SK-N-SH (cell line): ENCODE measurements at regions not wholly inside any gene's neighbourhood (a gene's known extent, or its start where the extent isn't known, plus 50 kb on each side); places are given as distances from the start of the nearest gene placed in this dataset.

Experiments
- CTCF ChIA-PET: fragments of 300-600, 350-600 bp; formaldehyde crosslinking; extraction: SDS; loops from one replicate; lab custom pipeline; 2021; lab: Yijun Ruan, JAX
- POLR2A ChIA-PET: fragments of 350-600 bp; sonication (Branson Sonifier 250); formaldehyde crosslinking; extraction: SDS; loops from one replicate; lab custom pipeline; 2020; ENCODE audit warnings: antibody characterized with exemption, inconsistent platforms; lab: Yijun Ruan, JAX
- DNase-seq: peaks from one replicate; pipeline ENCODE4 v3.0.0; 2012
- H2AFZ ChIP-seq: fragments of 200-600 bp; sonication (generic); 2 replicates; pipeline ENCODE4 v1.8.1; 2016; ENCODE audit warnings: antibody characterized with exemption, mild to moderate bottlenecking, low read depth
- H3F3A ChIP-seq: fragments of 200-600 bp; sonication (generic); replicated peaks from 2 replicates; pipeline ENCODE3; 2016; ENCODE audit warnings: antibody characterized with exemption, mild to moderate bottlenecking; ENCODE audit not compliant: insufficient read depth
- H3K27ac ChIP-seq, 2 experiments: fragments of 200-500 bp in 1 of 2; fragments of 200-600 bp in 1 of 2; sonication (Bioruptor generic) in 1 of 2; sonication (generic), shearing (Covaris generic) in 1 of 2; 2 replicates each; pipeline versions ENCODE4 v1.5.1 to v1.6.1; 2014 to 2016; ENCODE audit warnings: low read depth in 2 of 2, inconsistent platforms in 1 of 2, low read length in 1 of 2, mild to moderate bottlenecking in 1 of 2, mixed read lengths in 1 of 2
- H3K27me3 ChIP-seq: fragments of 200-600 bp; sonication (generic), shearing (Covaris generic); 2 replicates; pipeline ENCODE4 v1.6.1; 2016; ENCODE audit warnings: mixed run types; ENCODE audit not compliant: insufficient read depth
- H3K36me3 ChIP-seq, 2 experiments: fragments of 200-500 bp in 1 of 2; fragments of 200-600 bp in 1 of 2; sonication (Bioruptor generic) in 1 of 2; sonication (generic) in 1 of 2; replicated peaks in 1 of 2; 2 replicates each; pipeline versions ENCODE3 to v1.5.1; 2014 to 2016; ENCODE audit warnings: low read length in 1 of 2, mild to moderate bottlenecking in 1 of 2; ENCODE audit not compliant: insufficient read depth in 2 of 2, control insufficient read depth in 1 of 2
- H3K4me1 ChIP-seq, 2 experiments: fragments of 200-500 bp in 1 of 2; fragments of 200-600 bp in 1 of 2; sonication (Bioruptor generic) in 1 of 2; sonication (generic), shearing (Covaris generic) in 1 of 2; 2 replicates each; pipeline versions ENCODE4 v1.5.1 to v1.6.1; 2014 to 2016; ENCODE audit warnings: low read depth in 1 of 2, low read length in 1 of 2, mixed run types in 1 of 2; ENCODE audit not compliant: insufficient read depth in 2 of 2, control insufficient read depth in 1 of 2
- H3K4me2 ChIP-seq: fragments of 200-600 bp; sonication (generic), shearing (Covaris generic); 2 replicates; pipeline ENCODE4 v1.6.1; 2017; ENCODE audit warnings: mixed run types
- H3K4me3 ChIP-seq, 2 experiments: fragments of 200-500 bp in 1 of 2; fragments of 200-600 bp in 1 of 2; sonication (Bioruptor generic) in 1 of 2; sonication (generic), shearing (Covaris generic) in 1 of 2; 2 replicates each; pipeline versions ENCODE4 v1.5.1 to v1.8.1; 2014 to 2016; ENCODE audit warnings: low read depth in 2 of 2, inconsistent platforms in 1 of 2, low read length in 1 of 2, mild to moderate bottlenecking in 1 of 2, mixed read lengths in 1 of 2, moderate library complexity in 1 of 2
- H3K79me2 ChIP-seq: fragments of 200-600 bp; sonication (generic); 2 replicates; pipeline ENCODE4 v1.8.1; 2017; ENCODE audit warnings: mild to moderate bottlenecking; ENCODE audit not compliant: insufficient read depth
- H3K9ac ChIP-seq: fragments of 200-600 bp; sonication (generic); 2 replicates; pipeline ENCODE4 v1.6.1; 2017; ENCODE audit warnings: mixed run types
- H3K9me2 ChIP-seq: fragments of 200-600 bp; sonication (generic); 2 replicates; pipeline ENCODE4 v1.6.1; 2017; ENCODE audit warnings: mixed run types
- H3K9me3 ChIP-seq: fragments of 200-600 bp; sonication (generic); 2 replicates; pipeline ENCODE4 v1.6.1; 2017; ENCODE audit warnings: mixed run types, mild to moderate bottlenecking, moderate library complexity
- H4K20me1 ChIP-seq: fragments of 200-600 bp; sonication (generic); 2 replicates; pipeline ENCODE4 v1.6.1; 2017; ENCODE audit warnings: mild to moderate bottlenecking, mixed run types; ENCODE audit not compliant: insufficient read depth
- CHD2 ChIP-seq: fragments of 150-350 bp; IDR thresholded peaks from 2 replicates; pipeline ENCODE4 v1.6.1; 2018; ENCODE audit warnings: low read length; ENCODE audit not compliant: partially characterized antibody
- EP300 ChIP-seq, 2 experiments: IDR thresholded peaks; 2 replicates each; pipeline versions ENCODE4 v1.4.0 to v1.6.1; 2012; ENCODE audit warnings: borderline replicate concordance in 1 of 2, low read depth in 1 of 2, low read length in 1 of 2
- FOXJ3 ChIP-seq: sonication (generic); formaldehyde crosslinking; IDR thresholded peaks from 2 replicates; pipeline ENCODE4 v1.5.1; 2020; ENCODE audit warnings: mild to moderate bottlenecking, missing genetic modification reagents
- GATA2 ChIP-seq: sonication (generic); formaldehyde crosslinking; IDR thresholded peaks from 2 replicates; pipeline ENCODE4 v1.5.0; 2020; ENCODE audit warnings: mild to moderate bottlenecking, missing genetic modification reagents
- MEF2A ChIP-seq: IDR thresholded peaks from 2 replicates; pipeline ENCODE4 v1.4.0; 2012; ENCODE audit warnings: low read depth, borderline replicate concordance
- NFIC ChIP-seq: IDR thresholded peaks from 2 replicates; pipeline ENCODE4 v1.4.0; 2012; ENCODE audit warnings: borderline replicate concordance
- PBX3 ChIP-seq: IDR thresholded peaks from 2 replicates; pipeline ENCODE4; 2012
- REST ChIP-seq: IDR thresholded peaks from 2 replicates; pipeline ENCODE4 v1.6.1; 2012; ENCODE audit warnings: mild to moderate bottlenecking, low read depth, low read length, moderate library complexity
- RFX5 ChIP-seq: IDR thresholded peaks from 2 replicates; pipeline ENCODE4 v1.6.1; 2012; ENCODE audit warnings: mild to moderate bottlenecking, improper control_type of control experiment, low read length
- TCF12 ChIP-seq: IDR thresholded peaks from 2 replicates; pipeline ENCODE4 v1.4.0; 2012
- ZBTB33 ChIP-seq: IDR thresholded peaks from 2 replicates; pipeline ENCODE4 v1.4.0; 2012; ENCODE audit warnings: low read depth, borderline replicate concordance
- WGBS: methylation state at CpG from one replicate; pipeline ENCODE4 v1.1.6; 2017; ENCODE audit warnings: low lambda C conversion rate; 5-methylcytosine and 5-hydroxymethylcytosine counted together

- Histone ChIP-seq H3K4me1 (peaks cover 0 to 5% of the 10 kb centered on the region in 2 experiments; a peak in 1 of 4 replicates), H3K27ac (peak overlapping the region in 1 of 2 experiments; percentile 53; a peak in 1 of 4 replicates), H3K4me3 (no peak overlapping the region), H3K36me3 (no peaks in the 10 kb centered on the region), H3K9me2 (no peaks in the 10 kb centered on the region), H3K27me3 (no peaks in the 10 kb centered on the region), H2AFZ (no peak overlapping the region), H3K79me2 (no peaks in the 10 kb centered on the region), H3K9me3 (no peaks in the 10 kb centered on the region), H4K20me1 (no peaks in the 10 kb centered on the region), H3K9ac (no peak overlapping the region), H3K4me2 (no peak overlapping the region), H3F3A (no peaks in the 10 kb centered on the region)
- no peak for DNase-seq
- WGBS: 50% methylated on average over 1 of the region's 1 CpG
- POLR2A ChIA-PET: no interaction called here
- CTCF ChIA-PET: interaction anchor here (0.7 kb wide), 1 partner anchor 25 kb away, joined by 3 read pairs; no protein-coding TSS in a partner anchor
- TF ChIP-seq FOXJ3: no peak
Observed at GRCh38 chr18:55737781-55738468, 149.9 kb upstream of the TCF4 start.

GRCh38 chr18:55737266-55737665, 149.3 kb upstream of the TCF4 start:
- Histone ChIP-seq H3K79me2 (no peaks in the 10 kb centered on the region), H3K9me2 (no peaks in the 10 kb centered on the region), H3F3A (no peaks in the 10 kb centered on the region), H3K36me3 (no peaks in the 10 kb centered on the region), H4K20me1 (no peaks in the 10 kb centered on the region), H3K4me3 (no peak overlapping the region), H3K27me3 (no peaks in the 10 kb centered on the region), H3K27ac (peak overlapping the region in 1 of 2 experiments; percentile 53; a peak in 1 of 4 replicates), H2AFZ (no peak overlapping the region), H3K4me2 (no peak overlapping the region), H3K9ac (no peak overlapping the region), H3K9me3 (no peaks in the 10 kb centered on the region), H3K4me1 (peaks cover 0 to 5% of the 10 kb centered on the region in 2 experiments; a peak in 1 of 4 replicates)
- no peak for TF ChIP-seq PBX3
- no peak for TF ChIP-seq CHD2
- no peak for TF ChIP-seq RFX5
- no peak for TF ChIP-seq TCF12
- no peak for TF ChIP-seq MEF2A
- TF ChIP-seq ZBTB33: no peak
- TF ChIP-seq REST: no peak
- TF ChIP-seq NFIC: no peak
- TF ChIP-seq EP300 (IDR thresholded peaks at IDR 0.05; ENCODE audit: borderline replicate concordance in 1 of 2, low read depth in 1 of 2, low read length in 1 of 2): no peak
- no peak for TF ChIP-seq GATA2 (CRISPR knock-in tag)
- ChIA-PET POLR2A (no interaction called here), CTCF (interaction anchor here (0.7 kb wide), 1 partner anchor 26 kb away, joined by 3 read pairs; no protein-coding TSS in a partner anchor)
- 94% methylated on average over 4 of the region's 4 CpGs for WGBS
- DNase-seq: no peak
